Osteocyte (in vitro differentiated cells): ENCODE measurements at regions not wholly inside any gene's neighbourhood (a gene's known extent, or its start where the extent isn't known, plus 50 kb on each side); places are given as distances from the start of the nearest gene placed in this dataset.

Source experiments
- DNase-seq: peaks from one replicate; pipeline ENCODE4 v3.0.0; 2021; ENCODE audit warnings: mixed read lengths; ENCODE audit not compliant: unreplicated experiment; ENCODE audit errors: extremely low spot score
- H3K27ac Mint-ChIP-seq: one replicate; pipeline ENCODE4 v1.8.0; 2021; ENCODE audit warnings: mild to moderate bottlenecking, mixed read lengths; ENCODE audit not compliant: unreplicated experiment
- H3K27me3 Mint-ChIP-seq: one replicate; pipeline ENCODE4 v1.8.0; 2021; ENCODE audit warnings: mixed read lengths; ENCODE audit not compliant: unreplicated experiment
- H3K36me3 Mint-ChIP-seq: one replicate; pipeline ENCODE4 v1.8.0; 2021; ENCODE audit warnings: mixed read lengths; ENCODE audit not compliant: unreplicated experiment
- H3K4me1 Mint-ChIP-seq: one replicate; pipeline ENCODE4 v1.8.0; 2021; ENCODE audit warnings: mixed read lengths; ENCODE audit not compliant: unreplicated experiment
- H3K4me3 Mint-ChIP-seq: one replicate; pipeline ENCODE4 v1.8.0; 2021; ENCODE audit warnings: mild to moderate bottlenecking, moderate library complexity, mixed read lengths; ENCODE audit not compliant: unreplicated experiment
- H3K9me3 Mint-ChIP-seq: one replicate; pipeline ENCODE4 v1.8.0; 2021; ENCODE audit warnings: mixed read lengths; ENCODE audit not compliant: unreplicated experiment
- TF ChIP-seq, protein P1 (sequence below): fragments of 200-600 bp; sonication (generic); IDR thresholded peaks from 2 replicates; pipeline ENCODE4 v1.5.0; 2021; ENCODE audit warnings: antibody characterized with exemption, mild to moderate bottlenecking, moderate library complexity

DNA sequence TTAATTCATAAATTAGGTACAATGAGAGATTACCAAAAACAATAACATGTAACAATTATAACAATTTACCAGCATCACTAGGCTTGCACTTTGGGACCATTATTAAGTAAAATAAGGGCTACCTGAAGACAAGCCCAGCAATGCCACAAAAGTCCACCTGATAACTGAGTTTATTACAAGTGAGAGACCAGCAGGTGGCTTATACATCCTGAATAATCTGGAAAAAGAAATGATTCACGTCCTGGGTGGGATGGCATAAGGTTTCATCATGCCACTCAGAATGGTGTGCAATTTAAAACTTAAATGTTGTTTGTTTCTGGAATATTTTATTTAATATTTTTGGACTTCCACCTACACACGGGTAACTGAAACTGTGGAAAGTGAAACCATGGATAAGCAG, 1287.1 kb upstream of the GBE1 start:
- Mint-ChIP-seq H3K27me3 (no peaks in the 10 kb centered on the region), H3K4me1 (no peaks in the 10 kb centered on the region), H3K9me3 (no peaks in the 10 kb centered on the region), H3K36me3 (no peaks in the 10 kb centered on the region), H3K27ac (no peak overlapping the region), H3K4me3 (no peak overlapping the region)
- DNase-seq = no peak
- TF ChIP-seq, protein P1, sequence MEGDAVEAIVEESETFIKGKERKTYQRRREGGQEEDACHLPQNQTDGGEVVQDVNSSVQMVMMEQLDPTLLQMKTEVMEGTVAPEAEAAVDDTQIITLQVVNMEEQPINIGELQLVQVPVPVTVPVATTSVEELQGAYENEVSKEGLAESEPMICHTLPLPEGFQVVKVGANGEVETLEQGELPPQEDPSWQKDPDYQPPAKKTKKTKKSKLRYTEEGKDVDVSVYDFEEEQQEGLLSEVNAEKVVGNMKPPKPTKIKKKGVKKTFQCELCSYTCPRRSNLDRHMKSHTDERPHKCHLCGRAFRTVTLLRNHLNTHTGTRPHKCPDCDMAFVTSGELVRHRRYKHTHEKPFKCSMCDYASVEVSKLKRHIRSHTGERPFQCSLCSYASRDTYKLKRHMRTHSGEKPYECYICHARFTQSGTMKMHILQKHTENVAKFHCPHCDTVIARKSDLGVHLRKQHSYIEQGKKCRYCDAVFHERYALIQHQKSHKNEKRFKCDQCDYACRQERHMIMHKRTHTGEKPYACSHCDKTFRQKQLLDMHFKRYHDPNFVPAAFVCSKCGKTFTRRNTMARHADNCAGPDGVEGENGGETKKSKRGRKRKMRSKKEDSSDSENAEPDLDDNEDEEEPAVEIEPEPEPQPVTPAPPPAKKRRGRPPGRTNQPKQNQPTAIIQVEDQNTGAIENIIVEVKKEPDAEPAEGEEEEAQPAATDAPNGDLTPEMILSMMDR = no peak

DNA sequence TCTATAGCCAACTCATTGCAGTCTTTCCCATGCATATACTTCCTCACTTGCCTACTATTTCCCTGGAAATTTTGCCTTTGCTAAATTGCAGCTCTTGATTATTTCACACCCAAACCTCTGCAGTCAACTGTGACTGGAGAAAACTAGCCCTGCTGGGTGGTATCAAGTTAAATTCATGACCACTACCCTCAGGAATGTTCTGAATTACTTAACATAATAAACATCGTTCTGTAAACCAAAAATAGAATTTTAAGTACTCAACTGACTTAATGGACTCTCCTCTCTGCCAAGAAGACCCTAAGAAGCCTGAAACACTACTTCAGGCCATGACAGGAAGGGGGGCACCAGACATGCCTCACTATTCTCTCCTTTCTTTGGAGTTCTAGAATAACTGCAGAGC, 1278.0 kb upstream of the GBE1 start:
- DNase-seq = no peak
- H3K27ac Mint-ChIP-seq = peak overlapping the region; percentile 83
- H3K4me1 Mint-ChIP-seq = peaks cover 16% of the 10 kb centered on the region
- TF ChIP-seq, protein P1 = no peak
- no peak overlapping the region for H3K4me3 Mint-ChIP-seq
- H3K27me3 Mint-ChIP-seq = no peaks in the 10 kb centered on the region
- H3K36me3 Mint-ChIP-seq = peaks cover 4% of the 10 kb centered on the region
- peaks cover 5% of the 10 kb centered on the region for H3K9me3 Mint-ChIP-seq

- DNase-seq = no peak
- H3K27ac Mint-ChIP-seq = no peak overlapping the region
- H3K4me1 Mint-ChIP-seq = peaks cover 33% of the 10 kb centered on the region
- H3K36me3 Mint-ChIP-seq = peaks cover 4% of the 10 kb centered on the region
- TF ChIP-seq, protein P1 = no peak
- H3K27me3 Mint-ChIP-seq = no peaks in the 10 kb centered on the region
- H3K4me3 Mint-ChIP-seq = no peak overlapping the region
- peaks cover 5% of the 10 kb centered on the region for H3K9me3 Mint-ChIP-seq
Observed at GRCh38 chr3:83035704-83036010, 1274.2 kb upstream of the GBE1 start.

GRCh38 chr3:83034806-83035703, 1273.6 kb upstream of the GBE1 start:
- Mint-ChIP-seq H3K27me3 (no peaks in the 10 kb centered on the region), H3K9me3 (peaks cover 5% of the 10 kb centered on the region), H3K4me3 (no peak overlapping the region), H3K36me3 (peaks cover 4% of the 10 kb centered on the region), H3K4me1 (peaks cover 28% of the 10 kb centered on the region), H3K27ac (no peak overlapping the region)
- TF ChIP-seq, protein P1 = no peak
- no peak for DNase-seq

- no peak overlapping the region for H3K4me3 Mint-ChIP-seq
- H3K9me3 Mint-ChIP-seq = no peaks in the 10 kb centered on the region
- H3K27ac Mint-ChIP-seq = peak overlapping the region; percentile 54
- peaks cover 3% of the 10 kb centered on the region for H3K36me3 Mint-ChIP-seq
- DNase-seq = no peak
- H3K27me3 Mint-ChIP-seq = no peaks in the 10 kb centered on the region
- peaks cover 18% of the 10 kb centered on the region for H3K4me1 Mint-ChIP-seq
- TF ChIP-seq, protein P1 = no peak
Observed at GRCh38 chr3:83033133-83033532, 1271.7 kb upstream of the GBE1 start.
